Caco-2 (cell line): ENCODE measurements at regions not wholly inside any gene's neighbourhood (a gene's known extent, or its start where the extent isn't known, plus 50 kb on each side); places are given as distances from the start of the nearest gene placed in this dataset.

Source experiments
- BruUV-seq: library from RNA; stranded (reverse); fragments of 400-500 nt; replicated peaks from 2 replicates; lab custom pipeline; 2021; lab: Mats Ljungman, UMichigan
- CTCF ChIA-PET: fragments of 300-600 bp; sonication (Branson Sonifier 250); formaldehyde crosslinking; loops from one replicate; lab custom pipeline; 2022; ENCODE audit warnings: antibody characterized with exemption; lab: Charles Lee
- POLR2A ChIA-PET: fragments of 300-600 bp; sonication (Branson Sonifier 250); formaldehyde crosslinking; loops from one replicate; lab custom pipeline; 2022; ENCODE audit warnings: antibody characterized with exemption; lab: Charles Lee
- DNase-seq, 2 experiments: peaks; one replicate each; pipeline versions ENCODE4 v3.0.0 to v3.0.0-alpha.2; 2020 to 2022
- H3K27me3 ChIP-seq: replicated peaks from 2 replicates; pipeline ENCODE4 v1.6.0; 2011; ENCODE audit warnings: low read length; ENCODE audit not compliant: control insufficient read depth, insufficient read depth
- H3K36me3 ChIP-seq: 2 replicates; pipeline ENCODE4 v1.5.1; 2011; ENCODE audit warnings: low read length; ENCODE audit not compliant: control insufficient read depth, insufficient read depth
- H3K4me1 ChIP-seq: fragments of 250-450 bp; sonication (Bioruptor Pico); 2 replicates; pipeline ENCODE4 v1.5.1; 2020; ENCODE audit warnings: mild to moderate bottlenecking
- H3K4me3 ChIP-seq: 2 replicates; pipeline ENCODE4 v1.5.1; 2011; ENCODE audit warnings: low read depth, mild to moderate bottlenecking, control low read depth, low read length
- H3K9me3 ChIP-seq: fragments of 250-450 bp; sonication (Bioruptor Pico); 2 replicates; pipeline ENCODE4 v1.5.1; 2020; ENCODE audit warnings: mild to moderate bottlenecking, moderate library complexity
- H3K27ac Mint-ChIP-seq: one replicate; pipeline ENCODE4 v1.8.0; 2022; ENCODE audit warnings: mixed read lengths; ENCODE audit not compliant: unreplicated experiment
- H3K27me3 Mint-ChIP-seq: one replicate; pipeline ENCODE4 v1.8.0; 2022; ENCODE audit warnings: mixed read lengths; ENCODE audit not compliant: insufficient read depth, unreplicated experiment
- H3K36me3 Mint-ChIP-seq: one replicate; pipeline ENCODE4 v1.8.0; 2022; ENCODE audit warnings: mild to moderate bottlenecking, mixed read lengths; ENCODE audit not compliant: insufficient read depth, unreplicated experiment
- H3K4me1 Mint-ChIP-seq: one replicate; pipeline ENCODE4 v1.8.0; 2022; ENCODE audit warnings: low read depth, mixed read lengths; ENCODE audit not compliant: unreplicated experiment
- H3K4me3 Mint-ChIP-seq: one replicate; pipeline ENCODE4 v1.8.0; 2022; ENCODE audit warnings: mild to moderate bottlenecking, moderate library complexity, mixed read lengths; ENCODE audit not compliant: unreplicated experiment
- H3K9me3 Mint-ChIP-seq: one replicate; pipeline ENCODE4 v1.8.0; 2022; ENCODE audit warnings: mixed read lengths; ENCODE audit not compliant: unreplicated experiment
- intact Hi-C: fragments of 100-400 bp; cut with micrococcal nuclease; formaldehyde crosslinking; loops from one replicate; pipeline ENCODE4 v1.10.0; 2022; ENCODE audit not compliant: unreplicated experiment
- TF ChIP-seq, protein P1 (sequence below), 2 experiments: fragments of 200-600 bp in 1 of 2; IDR thresholded peaks; 1 replicate in 1 of 2; 2 replicates in 1 of 2; pipeline versions ENCODE4 v1.5.1 to v1.8.0; 2011 to 2022; ENCODE audit warnings: antibody characterized with exemption in 1 of 2, control low read depth in 1 of 2, inconsistent platforms in 1 of 2, low read depth in 1 of 2, low read length in 1 of 2, mild to moderate bottlenecking in 1 of 2, moderate library complexity in 1 of 2; ENCODE audit not compliant: insufficient read depth in 1 of 2, severe bottlenecking in 1 of 2, unreplicated experiment in 1 of 2

DNA sequence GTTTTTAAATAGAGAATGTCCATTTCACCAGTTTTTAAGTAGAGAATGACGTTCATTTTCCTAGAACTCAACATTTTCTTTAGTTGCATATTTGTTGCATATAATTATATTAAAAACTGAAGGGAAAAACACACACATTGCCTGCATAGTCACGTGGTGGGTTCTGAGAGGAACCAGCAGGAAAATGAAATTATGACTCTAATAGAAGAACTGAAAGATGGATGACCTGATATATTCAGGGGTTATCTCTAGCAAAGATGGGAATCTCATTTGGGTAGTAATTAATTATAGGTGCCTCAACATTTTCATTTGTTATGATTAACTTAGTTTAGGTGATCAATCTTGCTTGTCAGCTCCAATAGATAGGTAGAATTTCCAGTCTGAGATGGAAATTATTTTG lies 288.3 kb downstream of the TRIB2 start:
- Histone ChIP-seq H3K27me3 (no peaks in the 10 kb centered on the region), H3K4me3 (no peak overlapping the region), H3K9me3 (no peaks in the 10 kb centered on the region; the same call in 1 of the 2 replicates), H3K4me1 (no peaks in the 10 kb centered on the region), H3K36me3 (no peaks in the 10 kb centered on the region)
- no peak overlapping the region for H3K27ac Mint-ChIP-seq
- H3K4me1 Mint-ChIP-seq: no peaks in the 10 kb centered on the region
- ChIA-PET CTCF (no interaction called here), POLR2A (no interaction called here)
- H3K36me3 Mint-ChIP-seq: no peaks in the 10 kb centered on the region
- DNase-seq: no peak
- TF ChIP-seq, protein P1, sequence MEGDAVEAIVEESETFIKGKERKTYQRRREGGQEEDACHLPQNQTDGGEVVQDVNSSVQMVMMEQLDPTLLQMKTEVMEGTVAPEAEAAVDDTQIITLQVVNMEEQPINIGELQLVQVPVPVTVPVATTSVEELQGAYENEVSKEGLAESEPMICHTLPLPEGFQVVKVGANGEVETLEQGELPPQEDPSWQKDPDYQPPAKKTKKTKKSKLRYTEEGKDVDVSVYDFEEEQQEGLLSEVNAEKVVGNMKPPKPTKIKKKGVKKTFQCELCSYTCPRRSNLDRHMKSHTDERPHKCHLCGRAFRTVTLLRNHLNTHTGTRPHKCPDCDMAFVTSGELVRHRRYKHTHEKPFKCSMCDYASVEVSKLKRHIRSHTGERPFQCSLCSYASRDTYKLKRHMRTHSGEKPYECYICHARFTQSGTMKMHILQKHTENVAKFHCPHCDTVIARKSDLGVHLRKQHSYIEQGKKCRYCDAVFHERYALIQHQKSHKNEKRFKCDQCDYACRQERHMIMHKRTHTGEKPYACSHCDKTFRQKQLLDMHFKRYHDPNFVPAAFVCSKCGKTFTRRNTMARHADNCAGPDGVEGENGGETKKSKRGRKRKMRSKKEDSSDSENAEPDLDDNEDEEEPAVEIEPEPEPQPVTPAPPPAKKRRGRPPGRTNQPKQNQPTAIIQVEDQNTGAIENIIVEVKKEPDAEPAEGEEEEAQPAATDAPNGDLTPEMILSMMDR (IDR thresholded peaks at IDR 0.05; ENCODE audit: insufficient read depth in 1 of 2, low read depth in 1 of 2, low read length in 1 of 2, severe bottlenecking in 1 of 2, unreplicated experiment in 1 of 2): no peak
- no peak overlapping the region for H3K4me3 Mint-ChIP-seq
- no peaks in the 10 kb centered on the region for H3K9me3 Mint-ChIP-seq
- intact Hi-C loops: loop anchor here (5.0 kb wide), 1 partner anchor 288 kb away; the partner anchor contains the start of gene TRIB2
- peaks cover 10% of the 10 kb centered on the region for H3K27me3 Mint-ChIP-seq
- BruUV-seq: no TSS peak

- Mint-ChIP-seq H3K9me3 (no peaks in the 10 kb centered on the region), H3K4me3 (no peak overlapping the region), H3K4me1 (no peaks in the 10 kb centered on the region), H3K27ac (no peak overlapping the region), H3K36me3 (no peaks in the 10 kb centered on the region), H3K27me3 (peaks cover 10% of the 10 kb centered on the region)
- Histone ChIP-seq H3K4me3 (no peak overlapping the region), H3K27me3 (no peaks in the 10 kb centered on the region), H3K36me3 (no peaks in the 10 kb centered on the region), H3K4me1 (no peaks in the 10 kb centered on the region), H3K9me3 (no peaks in the 10 kb centered on the region; the same call in 1 of the 2 replicates)
- TF ChIP-seq, protein P1 (IDR thresholded peaks at IDR 0.05; ENCODE audit: insufficient read depth in 1 of 2, low read depth in 1 of 2, low read length in 1 of 2, severe bottlenecking in 1 of 2, unreplicated experiment in 1 of 2): no peak
- ChIA-PET POLR2A (no interaction called here), CTCF (interaction anchor here (2.8 kb wide), 1 partner anchor 572 kb away, joined by 13 read pairs; no protein-coding TSS in a partner anchor)
- no peak for DNase-seq
- BruUV-seq: no TSS peak
- intact Hi-C loops: loop anchor here (2.0 to 5.0 kb wide), 2 partner anchors 75 to 289 kb away; partner anchors contain the start of gene TRIB2
Measured at GRCh38 chr2:13005761-13006335, 289.1 kb downstream of the TRIB2 start.

GRCh38 chr2:13006426-13006825 lies 289.7 kb downstream of the TRIB2 start:
- H3K27me3 ChIP-seq: no peaks in the 10 kb centered on the region
- ChIA-PET POLR2A (no interaction called here), CTCF (interaction anchor here (0.5 to 2.8 kb wide), 3 partner anchors 318 to 1177 kb away, joined by 5 to 13 read pairs (median 12); no protein-coding TSS in a partner anchor)
- no peaks in the 10 kb centered on the region for H3K9me3 Mint-ChIP-seq
- no peaks in the 10 kb centered on the region; the same call in 1 of the 2 replicates for H3K9me3 ChIP-seq
- H3K36me3 Mint-ChIP-seq: no peaks in the 10 kb centered on the region
- no peak overlapping the region for H3K27ac Mint-ChIP-seq
- no peaks in the 10 kb centered on the region for H3K4me1 Mint-ChIP-seq
- DNase-seq: no peak
- intact Hi-C loops: loop anchor here (2.0 to 5.0 kb wide), 2 partner anchors 76 to 289 kb away; partner anchors contain the start of gene TRIB2
- no peak overlapping the region for H3K4me3 ChIP-seq
- BruUV-seq: no TSS peak
- H3K4me1 ChIP-seq: no peaks in the 10 kb centered on the region
- TF ChIP-seq, protein P1 (IDR thresholded peaks at IDR 0.05; ENCODE audit: insufficient read depth in 1 of 2, low read depth in 1 of 2, low read length in 1 of 2, severe bottlenecking in 1 of 2, unreplicated experiment in 1 of 2): no peak
- H3K36me3 ChIP-seq: no peaks in the 10 kb centered on the region
- no peak overlapping the region for H3K4me3 Mint-ChIP-seq
- H3K27me3 Mint-ChIP-seq: peaks cover 10% of the 10 kb centered on the region
